Heart left ventricle (tissue), 13 donors: ENCODE measurements at regions not wholly inside any gene's neighbourhood (a gene's known extent, or its start where the extent isn't known, plus 50 kb on each side); places are given as distances from the start of the nearest gene placed in this dataset.

Experiments
- POLR2A ChIP-seq, 2 donors: fragments of 450-650 bp; IDR thresholded peaks; one replicate each; pipeline ENCODE4 v1.6.1; 2017; ENCODE audit warnings: antibody characterized with exemption in 2 of 2, mild to moderate bottlenecking in 2 of 2, moderate library complexity in 2 of 2
- TF ChIP-seq, protein P1 (sequence below), 12 donors: fragments of 200-600 bp; sonication (generic) in 4 of 12; IDR thresholded peaks; one replicate each; pipeline versions ENCODE4 v1.5.0 to v1.8.0; 2018 to 2022; ENCODE audit warnings: antibody characterized with exemption in 12 of 12, mild to moderate bottlenecking in 5 of 12
- donor health status: ischemic (EF 13 %, LVEDD 7.1; RV severe dilation, severe dysfunction).
- donor health status: DM: no; HTN: yes; CAD: no.
- donor health status: DM: no; HTN: no; CAD: no.
- donor health status: ischemic (EF 25% LVEDD 6.9; RV normal size, moderate dysfunction).
- donor health status: ischemic (EF 25% LVEDD 5.7; RV mildly dilated, moderate dysfunction).
- donor health status: ischemic (EF 35%, LVEDD 5.7; RV mildly dilated, moderate dysfunction).
- donor health status: nonischemic (EF 11% LVEDD 7.7; RV severe dilation, severe dysfunction).
- donor health status: DM: yes; HTN: yes; CAD: no.
- donor health status: PGD.
- donor health status: ischemic (EF 29% LVEDD 5.4; RV normal size, mild dysfunction).
- donor health status: nonischemic (EF 23%, LVEDD 6.1; RV moderate dilation, normal function).

DNA sequence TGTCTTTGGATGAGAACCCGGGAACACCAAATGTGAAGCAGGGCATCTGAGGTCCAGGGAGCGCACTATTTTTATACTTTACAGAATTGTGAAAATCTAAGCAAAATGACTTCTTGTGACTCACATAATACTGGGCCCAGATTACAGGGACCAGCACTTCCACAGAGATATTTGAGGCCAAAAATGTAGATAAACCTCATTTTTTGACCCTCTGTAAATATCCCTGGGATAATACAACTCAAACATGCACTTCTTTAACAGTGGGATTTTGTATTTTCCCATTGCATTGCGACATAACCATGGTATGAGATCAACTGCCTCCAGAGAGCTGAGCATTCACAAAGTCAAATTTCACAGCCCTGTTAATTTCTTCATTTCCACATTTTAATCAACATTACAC lies 289.4 kb upstream of the ADGRL4 start:
- TF ChIP-seq, protein P1, sequence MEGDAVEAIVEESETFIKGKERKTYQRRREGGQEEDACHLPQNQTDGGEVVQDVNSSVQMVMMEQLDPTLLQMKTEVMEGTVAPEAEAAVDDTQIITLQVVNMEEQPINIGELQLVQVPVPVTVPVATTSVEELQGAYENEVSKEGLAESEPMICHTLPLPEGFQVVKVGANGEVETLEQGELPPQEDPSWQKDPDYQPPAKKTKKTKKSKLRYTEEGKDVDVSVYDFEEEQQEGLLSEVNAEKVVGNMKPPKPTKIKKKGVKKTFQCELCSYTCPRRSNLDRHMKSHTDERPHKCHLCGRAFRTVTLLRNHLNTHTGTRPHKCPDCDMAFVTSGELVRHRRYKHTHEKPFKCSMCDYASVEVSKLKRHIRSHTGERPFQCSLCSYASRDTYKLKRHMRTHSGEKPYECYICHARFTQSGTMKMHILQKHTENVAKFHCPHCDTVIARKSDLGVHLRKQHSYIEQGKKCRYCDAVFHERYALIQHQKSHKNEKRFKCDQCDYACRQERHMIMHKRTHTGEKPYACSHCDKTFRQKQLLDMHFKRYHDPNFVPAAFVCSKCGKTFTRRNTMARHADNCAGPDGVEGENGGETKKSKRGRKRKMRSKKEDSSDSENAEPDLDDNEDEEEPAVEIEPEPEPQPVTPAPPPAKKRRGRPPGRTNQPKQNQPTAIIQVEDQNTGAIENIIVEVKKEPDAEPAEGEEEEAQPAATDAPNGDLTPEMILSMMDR (IDR thresholded peaks at IDR 0.05) = no peak
- TF ChIP-seq POLR2A (IDR thresholded peaks at IDR 0.05) = no peak
